ENCODE measurements at regions not wholly inside any gene's neighbourhood (a gene's known extent, or its start where the extent isn't known, plus 50 kb on each side); places are given as distances from the start of the nearest gene placed in this dataset.
"Not testable (repeated sequence)": the region's sequence is repeated elsewhere in the genome, so short reads cannot be mapped to it uniquely, and the experiment has no call there.

GRCh38 chr1:30363031-30363430 lies 360.4 kb downstream of the MATN1 start:
- no peak for DNase-seq (ENCODE audit: low read depth in 6 of 9, low spot score in 9 of 9)
- Histone ChIP-seq H3K4me1 (ENCODE audit: control insufficient read depth in 2 of 2, insufficient read depth in 2 of 2, low read length in 2 of 2) (no peaks in the 10 kb centered on the region), H3K4me3 (ENCODE audit: low read length in 2 of 2) (no peak overlapping the region), H3K27ac (ENCODE audit: low read depth in 1 of 2, low read length in 1 of 2) (no peak overlapping the region), H3K9me3 (ENCODE audit: control insufficient read depth in 2 of 2, insufficient read depth in 1 of 2, low read length in 1 of 2) (no peaks in the 10 kb centered on the region), H3K27me3 (ENCODE audit: control insufficient read depth in 2 of 2, insufficient read depth in 1 of 2, low read length in 1 of 2) (no peaks in the 10 kb centered on the region), H3K36me3 (ENCODE audit: control insufficient read depth in 2 of 2, insufficient read depth in 2 of 2, low read length in 1 of 2) (no peaks in the 10 kb centered on the region)
- WGBS = 81% methylated on average over 3 of the region's 3 CpGs

- Histone ChIP-seq H3K27me3 (ENCODE audit: control insufficient read depth in 2 of 2, insufficient read depth in 1 of 2, low read length in 1 of 2) (no peaks in the 10 kb centered on the region), H3K4me1 (ENCODE audit: control insufficient read depth in 2 of 2, insufficient read depth in 2 of 2, low read length in 2 of 2) (no peaks in the 10 kb centered on the region)
- no peak for DNase-seq (ENCODE audit: low read depth in 6 of 9, low spot score in 9 of 9)
Measured at GRCh38 chr1:30362603-30362990, 360.8 kb downstream of the MATN1 start.

GRCh38 chr1:30361890-30362602 lies 361.3 kb downstream of the MATN1 start:
- 81% methylated on average over 10 of the region's 10 CpGs for WGBS
- H3K9me3 ChIP-seq (ENCODE audit: control insufficient read depth in 2 of 2, insufficient read depth in 1 of 2, low read length in 1 of 2); H3K4me1 ChIP-seq (ENCODE audit: control insufficient read depth in 2 of 2, insufficient read depth in 2 of 2, low read length in 2 of 2); H3K36me3 ChIP-seq (ENCODE audit: control insufficient read depth in 2 of 2, insufficient read depth in 2 of 2, low read length in 1 of 2); H3K4me3 ChIP-seq (ENCODE audit: low read length in 2 of 2); H3K27me3 ChIP-seq (ENCODE audit: control insufficient read depth in 2 of 2, insufficient read depth in 1 of 2, low read length in 1 of 2); H3K27ac ChIP-seq (ENCODE audit: low read depth in 1 of 2, low read length in 1 of 2); DNase-seq (ENCODE audit: low read depth in 6 of 9, low spot score in 9 of 9): not testable (repeated sequence)

More at GRCh38 chr1:30362603-30362990, 360.8 kb downstream of the MATN1 start:
- 81% methylated on average over 6 of the region's 6 CpGs for WGBS
- Histone ChIP-seq H3K36me3 (ENCODE audit: control insufficient read depth in 2 of 2, insufficient read depth in 2 of 2, low read length in 1 of 2) (no peaks in the 10 kb centered on the region), H3K9me3 (ENCODE audit: control insufficient read depth in 2 of 2, insufficient read depth in 1 of 2, low read length in 1 of 2) (no peaks in the 10 kb centered on the region), H3K4me3 (ENCODE audit: low read length in 2 of 2) (no peak overlapping the region), H3K27ac (ENCODE audit: low read depth in 1 of 2, low read length in 1 of 2) (no peak overlapping the region)

- H3K4me1 ChIP-seq (ENCODE audit: control insufficient read depth in 2 of 2, insufficient read depth in 2 of 2, low read length in 2 of 2) = no peaks in the 10 kb centered on the region
- H3K4me3 ChIP-seq (ENCODE audit: low read length in 2 of 2) = no peak overlapping the region
- no peaks in the 10 kb centered on the region for H3K27me3 ChIP-seq (ENCODE audit: control insufficient read depth in 2 of 2, insufficient read depth in 1 of 2, low read length in 1 of 2)
- 76% methylated on average over 7 of the region's 7 CpGs for WGBS
- no peaks in the 10 kb centered on the region for H3K9me3 ChIP-seq (ENCODE audit: control insufficient read depth in 2 of 2, insufficient read depth in 1 of 2, low read length in 1 of 2)
- H3K27ac ChIP-seq (ENCODE audit: low read depth in 1 of 2, low read length in 1 of 2) = no peak overlapping the region
- H3K36me3 ChIP-seq (ENCODE audit: control insufficient read depth in 2 of 2, insufficient read depth in 2 of 2, low read length in 1 of 2) = no peaks in the 10 kb centered on the region
- no peak for DNase-seq (ENCODE audit: low read depth in 6 of 9, low spot score in 9 of 9)
Measured at GRCh38 chr1:30360753-30361152, 362.6 kb downstream of the MATN1 start.

- DNase-seq (ENCODE audit: low read depth in 6 of 9, low spot score in 9 of 9) = no peak
- H3K4me1 ChIP-seq (ENCODE audit: control insufficient read depth in 2 of 2, insufficient read depth in 2 of 2, low read length in 2 of 2) = no peaks in the 10 kb centered on the region
- WGBS = 95% methylated on average over 2 of the region's 2 CpGs
- H3K36me3 ChIP-seq (ENCODE audit: control insufficient read depth in 2 of 2, insufficient read depth in 2 of 2, low read length in 1 of 2) = no peaks in the 10 kb centered on the region
- no peaks in the 10 kb centered on the region for H3K9me3 ChIP-seq (ENCODE audit: control insufficient read depth in 2 of 2, insufficient read depth in 1 of 2, low read length in 1 of 2)
- no peaks in the 10 kb centered on the region for H3K27me3 ChIP-seq (ENCODE audit: control insufficient read depth in 2 of 2, insufficient read depth in 1 of 2, low read length in 1 of 2)
- H3K27ac ChIP-seq (ENCODE audit: low read depth in 1 of 2, low read length in 1 of 2) = no peak overlapping the region
- H3K4me3 ChIP-seq (ENCODE audit: low read length in 2 of 2) = no peak overlapping the region
Measured at GRCh38 chr1:30360281-30360680, 363.1 kb downstream of the MATN1 start.

GRCh38 chr1:30359539-30360220 lies 363.7 kb downstream of the MATN1 start:
- Histone ChIP-seq H3K4me1 (ENCODE audit: control insufficient read depth in 2 of 2, insufficient read depth in 2 of 2, low read length in 2 of 2) (no peaks in the 10 kb centered on the region), H3K4me3 (ENCODE audit: low read length in 2 of 2) (no peak overlapping the region), H3K9me3 (ENCODE audit: control insufficient read depth in 2 of 2, insufficient read depth in 1 of 2, low read length in 1 of 2) (no peaks in the 10 kb centered on the region), H3K27ac (ENCODE audit: low read depth in 1 of 2, low read length in 1 of 2) (no peak overlapping the region), H3K27me3 (ENCODE audit: control insufficient read depth in 2 of 2, insufficient read depth in 1 of 2, low read length in 1 of 2) (no peaks in the 10 kb centered on the region), H3K36me3 (ENCODE audit: control insufficient read depth in 2 of 2, insufficient read depth in 2 of 2, low read length in 1 of 2) (no peaks in the 10 kb centered on the region)
- no peak for DNase-seq (ENCODE audit: low read depth in 6 of 9, low spot score in 9 of 9)
- 78% methylated on average over 12 of the region's 12 CpGs for WGBS

- WGBS = 41% methylated on average over 3 of the region's 3 CpGs
- no peak for DNase-seq (ENCODE audit: low read depth in 6 of 9, low spot score in 9 of 9)
- H3K27me3 ChIP-seq (ENCODE audit: control insufficient read depth in 2 of 2, insufficient read depth in 1 of 2, low read length in 1 of 2) = no peaks in the 10 kb centered on the region
Measured at GRCh38 chr1:30358500-30358899, 364.9 kb downstream of the MATN1 start.

GRCh38 chr1:30356839-30357238 lies 366.5 kb downstream of the MATN1 start:
- H3K4me1 ChIP-seq (ENCODE audit: control insufficient read depth in 2 of 2, insufficient read depth in 2 of 2, low read length in 2 of 2) = no peaks in the 10 kb centered on the region
- no peaks in the 10 kb centered on the region for H3K36me3 ChIP-seq (ENCODE audit: control insufficient read depth in 2 of 2, insufficient read depth in 2 of 2, low read length in 1 of 2)
- 93% methylated on average over 6 of the region's 6 CpGs for WGBS
- no peak overlapping the region for H3K4me3 ChIP-seq (ENCODE audit: low read length in 2 of 2)
- H3K27me3 ChIP-seq (ENCODE audit: control insufficient read depth in 2 of 2, insufficient read depth in 1 of 2, low read length in 1 of 2) = no peaks in the 10 kb centered on the region
- no peak for DNase-seq (ENCODE audit: low read depth in 6 of 9, low spot score in 9 of 9)
- H3K27ac ChIP-seq (ENCODE audit: low read depth in 1 of 2, low read length in 1 of 2) = no peak overlapping the region
- H3K9me3 ChIP-seq (ENCODE audit: control insufficient read depth in 2 of 2, insufficient read depth in 1 of 2, low read length in 1 of 2) = no peaks in the 10 kb centered on the region

More at GRCh38 chr1:30358500-30358899, 364.9 kb downstream of the MATN1 start:
- Histone ChIP-seq H3K9me3 (ENCODE audit: control insufficient read depth in 2 of 2, insufficient read depth in 1 of 2, low read length in 1 of 2) (no peaks in the 10 kb centered on the region), H3K4me3 (ENCODE audit: low read length in 2 of 2) (no peak overlapping the region), H3K4me1 (ENCODE audit: control insufficient read depth in 2 of 2, insufficient read depth in 2 of 2, low read length in 2 of 2) (no peaks in the 10 kb centered on the region), H3K36me3 (ENCODE audit: control insufficient read depth in 2 of 2, insufficient read depth in 2 of 2, low read length in 1 of 2) (no peaks in the 10 kb centered on the region), H3K27ac (ENCODE audit: low read depth in 1 of 2, low read length in 1 of 2) (no peak overlapping the region)

- no peaks in the 10 kb centered on the region for H3K27me3 ChIP-seq (ENCODE audit: control insufficient read depth in 2 of 2, insufficient read depth in 1 of 2, low read length in 1 of 2)
- H3K4me3 ChIP-seq (ENCODE audit: low read length in 2 of 2) = no peak overlapping the region
- 0% methylated on average over 1 of the region's 1 CpG for WGBS
Measured at GRCh38 chr1:30354410-30354809, 369.0 kb downstream of the MATN1 start.

More at GRCh38 chr1:30354410-30354809, 369.0 kb downstream of the MATN1 start:
- no peak overlapping the region for H3K27ac ChIP-seq (ENCODE audit: low read depth in 1 of 2, low read length in 1 of 2)
- no peaks in the 10 kb centered on the region for H3K36me3 ChIP-seq (ENCODE audit: control insufficient read depth in 2 of 2, insufficient read depth in 2 of 2, low read length in 1 of 2)
- DNase-seq (ENCODE audit: low read depth in 6 of 9, low spot score in 9 of 9) = no peak
- no peaks in the 10 kb centered on the region for H3K4me1 ChIP-seq (ENCODE audit: control insufficient read depth in 2 of 2, insufficient read depth in 2 of 2, low read length in 2 of 2)
- H3K9me3 ChIP-seq (ENCODE audit: control insufficient read depth in 2 of 2, insufficient read depth in 1 of 2, low read length in 1 of 2) = no peaks in the 10 kb centered on the region
